ENCODE measurements at regions not wholly inside any gene's neighbourhood (a gene's known extent, or its start where the extent isn't known, plus 50 kb on each side); places are given as distances from the start of the nearest gene placed in this dataset.
"Not testable (repeated sequence)": the region's sequence is repeated elsewhere in the genome, so short reads cannot be mapped to it uniquely, and the experiment has no call there.

DNA sequence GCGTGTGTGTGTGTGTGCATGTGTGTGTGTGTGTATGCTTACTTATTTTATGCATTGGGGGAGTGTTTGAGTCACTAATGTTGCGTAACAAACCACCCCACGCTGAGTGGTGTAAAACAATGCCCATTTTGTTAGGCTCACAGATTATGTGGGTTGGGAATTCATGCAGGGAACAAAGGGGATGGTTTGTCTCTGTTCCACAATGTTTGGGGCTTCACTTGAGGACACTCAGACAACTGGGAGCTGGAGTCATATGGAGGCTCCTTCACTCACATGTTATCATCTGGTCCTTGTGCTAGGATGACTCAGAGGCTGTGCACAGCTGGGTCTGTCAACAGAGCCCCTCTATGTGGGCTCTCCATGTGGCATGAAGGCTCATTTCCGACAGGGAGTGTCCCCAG lies 51.3 kb upstream of the LARGE1 start:
- FAIRE-seq = no peak
- DNase-seq (ENCODE audit: low spot score in 2 of 2) = peak; percentile 17 to 19

DNA sequence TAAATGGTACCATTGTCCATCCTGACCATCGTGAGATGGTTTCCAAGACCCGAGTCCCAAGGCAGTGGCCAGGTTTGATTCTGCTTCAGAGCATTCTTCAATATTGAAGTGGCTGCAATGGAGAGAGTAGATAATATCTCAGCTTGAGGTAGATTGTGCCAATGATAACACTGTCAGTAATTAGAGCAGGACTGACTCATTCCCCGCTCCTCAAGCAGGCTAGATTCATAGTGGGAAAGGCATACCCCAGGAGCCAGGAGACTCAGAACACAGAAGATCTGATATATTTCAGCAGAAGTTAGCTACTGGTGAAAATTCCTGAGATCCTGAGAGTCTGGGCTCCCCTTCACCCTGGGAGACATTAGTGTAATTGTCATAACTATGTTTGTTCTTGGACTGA lies 55.6 kb upstream of the LARGE1 start:
- FAIRE-seq (no peak), DNase-seq (ENCODE audit: low spot score in 2 of 2) (no peak)

DNA sequence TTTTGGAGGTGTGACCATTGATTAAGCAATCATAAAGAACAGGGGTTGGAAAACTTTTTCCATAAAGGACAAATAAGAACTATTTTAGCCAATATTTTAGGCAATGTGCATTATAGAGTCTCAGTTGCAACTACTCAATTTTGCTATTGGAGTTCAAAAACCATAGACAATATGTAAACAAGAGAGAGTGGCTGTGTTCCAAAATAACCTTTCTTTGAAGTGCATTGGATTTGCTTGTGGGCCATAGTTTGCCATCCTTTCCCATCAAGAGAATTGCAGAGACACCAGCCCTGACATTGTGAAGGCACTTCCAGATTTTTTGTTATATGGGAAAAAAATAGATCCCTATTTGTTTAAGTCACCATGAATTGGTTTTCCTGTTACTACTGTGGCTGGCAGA lies 63.3 kb upstream of the LARGE1 start:
- DNase-seq (ENCODE audit: low spot score in 2 of 2) = no peak
- no peak for FAIRE-seq

DNA sequence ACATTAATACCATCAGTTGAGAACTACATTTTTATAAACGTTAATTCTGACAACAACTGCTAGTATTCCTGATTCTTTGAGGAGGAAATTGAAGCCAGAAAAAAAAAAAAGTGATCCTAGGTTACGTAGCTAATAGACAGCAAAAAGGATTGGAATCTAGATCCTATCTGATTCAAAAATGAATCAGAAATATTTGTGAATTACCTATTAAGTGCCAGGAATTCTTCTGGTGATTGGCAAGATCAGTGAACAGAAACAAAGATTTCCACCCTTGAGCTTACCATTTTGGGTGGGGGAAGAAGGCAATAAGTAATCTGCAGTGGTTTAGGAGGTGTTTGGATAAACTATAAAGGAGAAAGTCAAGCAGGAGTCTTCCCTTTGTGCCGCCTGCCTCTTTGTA lies 63.9 kb upstream of the LARGE1 start:
- DNase-seq (ENCODE audit: low spot score in 2 of 2) (no peak), FAIRE-seq (no peak)

DNA sequence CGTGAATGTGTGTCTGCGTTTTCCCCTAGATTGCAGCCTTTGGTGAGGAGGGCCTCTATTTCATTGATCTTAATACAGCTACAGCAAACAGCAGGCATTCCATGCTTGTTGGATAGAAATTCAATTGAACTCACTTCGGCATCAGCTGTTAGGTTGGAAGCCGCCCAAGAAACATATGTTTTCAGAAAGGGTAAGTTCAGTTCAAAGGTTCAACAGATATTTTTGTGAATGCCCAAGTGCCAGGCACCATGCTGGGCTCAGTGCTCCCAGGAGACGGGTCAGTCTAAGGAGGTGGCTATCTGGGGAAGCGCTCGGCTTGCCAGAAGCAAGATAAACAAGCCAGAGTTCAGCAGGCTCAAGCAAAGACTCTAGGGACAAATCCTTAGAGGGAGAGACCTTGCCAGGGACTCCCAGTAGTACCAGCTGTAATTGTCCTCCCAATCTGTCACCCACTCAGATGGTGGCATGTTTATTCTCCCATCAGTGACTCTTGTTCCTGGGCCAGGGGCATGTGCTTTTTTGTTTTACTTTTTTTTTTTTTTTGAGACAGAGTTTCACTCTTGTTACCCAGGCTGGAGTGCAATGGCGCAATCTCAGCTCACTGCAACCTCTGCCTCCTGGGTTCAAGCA lies 64.5 kb upstream of the LARGE1 start:
- DNase-seq (ENCODE audit: low spot score in 2 of 2) (no peak), FAIRE-seq (no peak)

DNA sequence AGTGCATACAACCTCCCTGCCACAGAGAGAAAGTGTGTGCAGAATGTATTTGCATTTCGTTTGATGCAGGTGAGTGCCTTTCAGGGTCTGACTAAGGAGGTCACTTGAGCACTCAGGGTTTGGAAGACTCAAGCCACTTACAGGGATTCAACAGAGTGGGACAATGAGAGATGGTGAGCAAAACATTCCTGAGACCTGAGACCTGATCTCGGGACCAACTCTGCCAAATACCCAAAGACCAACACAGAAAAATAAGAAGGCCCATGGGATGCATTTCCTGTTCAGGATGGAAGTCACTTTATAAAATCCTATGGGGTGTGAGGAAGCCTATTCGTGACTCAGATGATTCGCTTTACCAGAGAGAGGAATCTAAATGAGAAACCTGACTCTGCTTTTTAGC lies 65.2 kb upstream of the LARGE1 start:
- DNase-seq (ENCODE audit: low spot score in 2 of 2) (no peak), FAIRE-seq (no peak)

DNA sequence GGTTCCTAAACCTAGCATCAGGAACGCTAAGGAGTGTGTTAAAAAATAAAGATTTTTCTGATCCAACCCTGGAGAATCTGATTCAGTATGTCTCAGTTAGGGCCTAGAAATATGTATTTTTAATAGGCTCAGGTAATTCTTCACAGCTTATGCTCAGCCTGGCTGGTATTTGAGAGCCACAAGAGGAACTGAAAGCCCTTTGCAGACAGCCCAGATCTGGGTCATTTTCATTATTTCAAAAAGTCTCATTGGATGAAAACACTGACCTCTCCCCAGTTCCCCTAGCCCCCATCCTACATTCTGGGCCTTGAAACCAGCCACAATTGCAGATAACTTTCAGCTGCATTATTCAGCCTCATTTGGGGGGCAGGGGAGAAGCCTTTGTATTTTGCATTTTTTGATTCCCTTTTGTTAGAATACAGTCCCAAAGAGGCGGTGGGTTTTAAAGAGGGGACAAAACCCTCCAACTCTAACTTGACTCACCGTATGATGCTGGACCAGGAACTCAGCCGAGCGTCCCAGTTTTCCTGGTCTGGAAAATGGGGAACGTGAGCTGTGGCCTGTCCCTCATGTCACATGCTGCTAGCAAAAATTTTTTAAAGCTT lies 66.0 kb upstream of the LARGE1 start:
- FAIRE-seq = no peak
- no peak for DNase-seq (ENCODE audit: low spot score in 2 of 2)

DNA sequence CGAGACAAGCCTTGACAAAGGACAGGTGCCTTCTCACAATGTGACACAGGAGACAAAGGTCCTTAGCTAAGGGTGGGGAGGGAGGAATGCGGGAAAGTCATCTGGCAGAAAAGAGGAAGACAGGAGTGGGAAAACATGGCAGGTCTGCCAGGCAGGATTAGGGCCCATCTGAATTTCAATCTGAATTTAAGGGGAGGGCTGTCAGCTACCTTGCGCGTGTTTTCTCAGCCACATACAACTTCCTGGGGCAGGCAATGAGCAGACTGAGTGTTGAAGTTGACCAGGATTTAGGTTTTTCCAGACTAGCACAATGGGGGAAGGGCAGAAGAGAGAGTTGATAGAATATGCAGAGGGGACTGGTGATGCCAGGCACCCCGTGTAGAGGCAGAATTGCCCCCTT lies 66.7 kb upstream of the LARGE1 start:
- DNase-seq (ENCODE audit: low spot score in 2 of 2) (no peak), FAIRE-seq (no peak)

DNA sequence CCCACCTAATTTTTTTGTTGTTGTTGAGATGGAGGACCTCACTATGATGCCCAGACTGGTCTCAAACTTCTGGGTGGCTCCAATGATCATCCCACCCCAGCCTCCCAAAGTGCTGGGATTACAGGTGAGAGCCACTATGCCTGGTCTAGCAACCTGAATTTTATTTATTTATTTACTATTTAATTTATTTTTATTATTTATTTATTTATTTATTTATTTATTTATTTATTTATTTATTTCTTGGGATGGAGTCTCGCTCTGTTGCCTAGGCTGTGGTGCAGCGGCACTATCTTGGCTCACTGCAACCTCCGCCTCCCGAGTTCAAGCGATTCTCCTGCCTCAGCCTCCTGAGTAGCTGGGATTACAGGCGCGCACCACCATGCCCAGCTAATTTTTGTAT lies 69.0 kb upstream of the LARGE1 start:
- DNase-seq (ENCODE audit: low spot score in 2 of 2); FAIRE-seq: not testable (repeated sequence)

DNA sequence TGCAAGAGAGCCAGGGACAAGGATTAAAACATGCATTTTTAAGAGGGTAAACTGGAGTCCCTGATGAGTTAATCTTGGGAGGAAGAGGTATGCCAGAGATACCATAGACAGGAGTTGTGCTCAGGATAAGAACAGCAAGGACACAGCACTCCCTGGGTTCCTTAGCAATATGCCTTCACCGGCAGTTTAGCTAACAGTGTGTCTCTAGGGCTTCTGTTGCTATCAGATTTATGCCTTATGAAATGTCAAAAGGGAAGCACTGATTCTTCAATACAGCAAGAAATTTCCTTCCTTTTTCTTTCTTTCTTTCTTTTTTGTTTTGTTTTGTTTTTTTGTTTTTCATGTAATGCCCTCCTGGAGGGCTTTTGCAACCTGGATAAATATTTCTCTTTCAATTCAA lies 71.3 kb upstream of the LARGE1 start:
- FAIRE-seq (no peak), DNase-seq (ENCODE audit: low spot score in 2 of 2) (no peak)

DNA sequence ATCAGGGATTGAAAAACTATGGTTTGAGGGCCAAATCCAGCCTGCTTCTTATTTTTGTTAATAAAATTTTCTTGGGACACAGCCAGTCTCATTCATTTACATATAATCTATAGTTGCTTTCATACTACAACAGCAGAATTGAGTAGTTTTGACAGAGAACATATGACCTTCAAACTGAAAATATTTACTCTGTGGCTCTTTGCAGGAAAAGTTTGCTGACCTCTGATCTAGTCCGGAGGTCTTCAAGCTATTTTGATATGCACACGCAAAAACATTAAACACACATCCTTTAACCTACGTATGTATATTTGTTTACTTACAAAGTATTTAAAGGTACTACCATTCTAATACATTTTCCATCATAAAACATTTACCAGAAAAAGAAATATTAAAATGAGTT lies 76.5 kb upstream of the LARGE1 start:
- DNase-seq (ENCODE audit: low spot score in 2 of 2) (no peak), FAIRE-seq (no peak)

DNA sequence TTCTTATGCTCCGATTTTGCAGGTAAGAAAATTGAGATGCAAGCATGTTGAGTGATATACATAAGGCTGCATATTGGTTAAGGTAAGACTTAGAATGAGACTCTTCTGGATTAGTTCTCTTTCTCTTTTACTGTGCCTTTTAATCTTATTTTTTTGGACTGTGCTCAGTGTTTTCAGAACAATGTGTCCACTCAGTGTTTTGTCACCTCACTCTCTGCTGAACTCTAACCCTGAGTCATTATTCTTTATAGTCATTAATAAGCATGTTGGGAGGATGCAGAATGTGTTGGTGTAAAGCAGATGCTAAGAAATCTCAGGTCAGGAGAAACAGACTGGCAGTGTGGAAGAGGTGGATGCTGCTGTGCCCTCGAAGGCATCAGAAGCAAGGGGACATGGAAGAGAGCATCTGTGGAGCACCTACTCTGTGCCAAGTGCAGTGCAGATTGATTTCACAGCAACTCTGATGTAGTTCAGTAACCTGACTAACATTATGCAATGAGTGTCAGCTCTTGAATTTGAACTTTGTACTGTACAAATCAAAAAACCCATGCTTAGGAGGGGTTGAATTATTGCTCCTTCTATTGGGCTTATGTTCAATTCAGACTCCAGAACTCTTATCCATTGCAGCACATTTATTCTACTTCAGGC lies 80.7 kb upstream of the LARGE1 start:
- FAIRE-seq = no peak
- DNase-seq (ENCODE audit: low spot score in 2 of 2) = no peak

DNA sequence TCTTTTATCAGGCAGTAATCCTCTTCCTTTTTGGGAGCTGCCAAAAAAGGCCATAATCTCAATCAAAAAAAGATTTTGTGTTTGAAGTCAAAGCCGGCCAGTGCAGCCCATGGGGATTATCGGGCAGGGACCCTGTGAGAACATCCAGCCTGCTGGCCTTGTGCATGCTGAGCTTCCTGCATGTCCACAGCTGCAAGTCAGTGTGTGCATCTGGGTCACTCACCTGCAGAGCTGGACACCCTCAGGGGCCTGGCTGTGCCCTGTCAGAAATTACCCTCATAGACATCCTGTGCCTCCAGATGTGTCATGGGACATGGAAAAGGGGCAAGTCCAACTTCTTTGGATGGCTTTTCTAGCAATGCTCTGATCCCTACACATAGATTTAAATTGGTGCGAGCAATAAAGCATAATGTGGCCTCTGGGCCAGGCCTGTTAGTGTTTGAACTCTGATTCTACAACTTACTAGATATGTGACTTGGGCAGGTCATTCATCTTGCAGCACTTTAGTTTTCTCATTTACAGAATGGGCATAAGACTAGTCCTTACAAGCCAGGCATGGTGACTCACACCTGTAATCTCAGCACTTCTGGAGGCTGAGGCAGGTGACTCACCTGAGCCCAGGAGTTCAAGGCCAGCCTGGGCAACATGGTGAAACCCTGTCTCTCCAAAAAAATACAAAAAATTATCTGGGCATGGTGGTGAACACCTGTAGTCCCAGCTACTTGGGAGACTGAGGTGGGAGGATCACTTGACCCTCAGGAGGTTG lies 81.6 kb upstream of the LARGE1 start:
- no peak for DNase-seq (ENCODE audit: low spot score in 2 of 2)
- no peak for FAIRE-seq

DNA sequence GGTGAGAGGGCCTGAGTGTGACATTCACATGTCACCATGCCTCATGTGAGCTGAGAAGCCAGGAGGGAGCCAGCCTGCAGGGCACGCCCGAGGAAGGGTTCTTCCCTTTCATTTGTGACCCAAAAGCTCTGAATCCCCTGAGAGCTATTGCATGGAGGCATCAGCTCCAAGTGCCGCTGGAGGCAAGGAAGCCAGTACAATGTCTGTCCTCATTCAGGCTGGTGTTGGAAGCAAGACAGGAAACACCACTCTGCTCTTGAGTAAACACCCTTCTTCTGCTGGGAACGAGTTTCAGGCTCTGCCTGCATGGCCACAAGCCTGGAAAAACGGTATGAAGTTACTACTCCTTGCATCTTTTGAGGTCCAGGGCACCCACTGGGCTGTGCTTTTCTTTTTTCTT lies 83.8 kb upstream of the LARGE1 start:
- FAIRE-seq (no peak), DNase-seq (ENCODE audit: low spot score in 2 of 2) (no peak)

DNA sequence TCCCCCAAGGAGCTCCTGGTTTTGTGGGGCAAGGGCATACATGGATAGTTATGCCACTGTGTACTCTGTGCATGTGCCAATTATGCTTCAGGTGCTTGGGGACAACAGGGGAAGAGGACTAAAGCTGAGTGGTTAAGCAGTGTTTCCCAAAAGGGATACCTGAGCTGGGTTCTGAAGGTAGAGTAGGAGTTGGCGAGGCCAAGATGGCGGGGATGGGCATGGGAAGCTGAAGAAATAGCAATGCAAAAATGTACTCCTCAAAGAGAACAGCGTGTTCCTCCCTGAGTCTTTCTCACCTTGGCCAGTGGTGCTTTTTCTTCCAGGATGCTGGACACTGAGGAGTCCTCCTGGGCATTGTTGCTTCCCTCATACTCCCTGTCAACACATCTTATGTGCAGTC lies 90.0 kb upstream of the LARGE1 start:
- no peak for FAIRE-seq
- DNase-seq (ENCODE audit: low spot score in 2 of 2) = no peak

DNA sequence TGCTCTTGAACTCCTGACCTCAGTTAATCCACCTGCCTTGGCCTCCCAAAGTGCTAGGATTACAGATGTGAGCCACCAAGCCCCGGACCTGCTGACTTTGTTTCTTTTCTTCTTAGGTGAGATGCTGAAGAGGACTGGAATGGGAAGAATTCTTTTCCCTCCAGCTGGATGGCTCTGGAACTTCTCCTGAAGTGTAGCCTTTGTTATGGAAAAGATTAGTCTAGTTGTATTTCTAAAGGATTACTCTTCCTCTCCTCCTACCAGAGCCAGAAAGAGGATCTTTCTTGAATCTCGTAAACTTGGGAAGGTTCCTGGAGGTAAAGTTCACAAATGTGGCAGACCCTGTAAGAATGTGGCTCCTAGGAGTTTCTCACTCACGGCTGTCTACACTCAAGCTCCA lies 95.4 kb upstream of the LARGE1 start:
- no peak for FAIRE-seq
- no peak for DNase-seq (ENCODE audit: low spot score in 2 of 2)

DNA sequence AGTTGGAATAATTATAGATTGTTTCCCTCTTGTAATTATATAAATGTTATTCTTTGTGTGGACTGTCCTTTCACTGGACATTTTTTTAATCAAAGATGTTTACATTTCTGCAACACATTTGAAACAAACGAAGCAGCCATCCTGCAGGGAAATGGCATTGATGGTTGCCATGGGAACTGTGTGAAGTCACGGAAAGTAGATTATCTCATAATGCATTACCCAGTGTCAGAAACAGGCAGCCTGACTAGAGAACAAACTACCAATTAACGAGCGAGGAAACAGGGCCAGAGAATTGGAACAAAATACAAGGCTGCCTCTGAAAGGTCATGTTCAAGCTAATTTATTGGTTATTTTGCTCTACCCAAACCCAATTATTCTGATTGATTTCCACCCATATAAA lies 96.9 kb upstream of the LARGE1 start:
- FAIRE-seq = no peak
- DNase-seq (ENCODE audit: low spot score in 2 of 2) = no peak

DNA sequence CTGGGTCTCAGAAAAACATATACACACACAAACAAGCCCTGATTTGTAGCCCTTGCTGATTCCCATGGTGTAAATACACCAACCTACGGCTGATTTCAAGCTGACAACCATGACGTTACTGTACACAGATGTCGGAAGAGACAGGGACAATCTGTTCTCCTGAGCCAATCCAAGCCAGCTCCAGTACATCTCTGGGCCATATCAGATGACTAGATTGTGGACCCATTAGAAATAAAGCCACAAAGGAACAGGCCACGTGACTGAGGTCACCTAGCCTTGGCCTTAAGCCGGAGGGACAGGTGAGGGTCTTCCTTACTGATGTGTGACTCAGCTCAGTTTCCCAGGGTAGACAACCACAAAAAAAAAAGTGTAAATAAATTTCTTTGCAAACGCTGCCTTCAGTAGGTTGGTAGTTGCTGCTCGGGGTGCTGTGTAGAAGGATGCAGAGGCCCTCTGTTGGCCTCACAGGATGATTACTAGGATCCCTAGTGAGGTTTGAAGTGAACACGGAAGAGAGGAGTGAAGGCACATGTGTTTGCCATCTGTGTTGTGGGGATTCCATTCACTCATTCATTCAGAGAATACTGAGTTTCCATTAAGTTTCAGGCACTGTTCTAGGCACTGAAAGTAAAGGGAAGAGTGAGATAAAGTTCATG lies 99.0 kb upstream of the LARGE1 start:
- FAIRE-seq (no peak), DNase-seq (ENCODE audit: low spot score in 2 of 2) (no peak)

DNA sequence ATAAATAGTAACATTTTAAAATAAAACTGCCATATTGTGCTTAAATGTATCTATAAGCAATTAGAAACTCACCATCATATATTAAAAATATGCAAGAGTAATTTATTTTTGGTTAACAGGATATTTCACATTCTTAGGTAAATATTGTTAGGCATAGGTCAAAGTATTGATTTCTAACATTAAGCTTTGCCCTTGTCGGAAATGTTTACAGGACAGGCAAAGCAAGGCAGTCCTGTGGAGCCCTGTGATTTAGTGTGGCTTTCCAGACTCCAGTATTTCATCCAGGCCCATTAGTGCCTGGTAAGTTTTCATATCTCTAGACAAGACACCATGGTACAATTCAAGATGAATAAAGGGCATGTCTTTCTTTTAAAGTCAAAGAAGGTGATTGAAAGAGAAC lies 114.9 kb upstream of the LARGE1 start:
- FAIRE-seq (no peak), DNase-seq (ENCODE audit: low spot score in 2 of 2) (no peak)

DNA sequence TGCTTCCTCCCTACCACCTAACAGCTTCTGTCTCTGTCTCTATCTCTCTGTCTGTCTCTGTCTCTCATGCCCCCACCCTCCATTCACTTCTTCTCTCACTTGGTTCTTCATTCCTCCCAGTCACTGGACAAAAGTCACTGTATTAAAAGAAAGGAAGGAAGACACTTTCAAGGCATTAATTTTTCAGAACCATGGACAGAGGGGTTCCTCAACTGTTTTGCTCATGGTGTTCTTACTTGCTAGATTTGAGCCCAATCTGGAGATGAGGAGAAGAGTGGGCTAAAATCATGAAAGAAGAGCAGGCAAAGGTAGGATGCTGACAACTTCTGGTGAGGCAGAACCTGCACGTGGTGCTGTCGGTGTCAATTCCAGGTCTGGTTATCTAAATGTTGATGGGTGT lies 116.7 kb upstream of the LARGE1 start:
- FAIRE-seq (no peak), DNase-seq (ENCODE audit: low spot score in 2 of 2) (no peak)
